Stimulated activated CD8-positive, alpha-beta memory T cell treated with anti-CD3 and anti-CD28 coated beads, Interleukin-7, amount 100 ng/mL, for 24 hours (primary cell): ENCODE measurements at regions not wholly inside any gene's neighbourhood (a gene's known extent, or its start where the extent isn't known, plus 50 kb on each side); places are given as distances from the start of the nearest gene placed in this dataset.

ENCODE experiments used
- DNase-seq: peaks from one replicate; pipeline ENCODE4 v3.0.0-alpha.2; 2020; ENCODE audit warnings: low read depth

DNA sequence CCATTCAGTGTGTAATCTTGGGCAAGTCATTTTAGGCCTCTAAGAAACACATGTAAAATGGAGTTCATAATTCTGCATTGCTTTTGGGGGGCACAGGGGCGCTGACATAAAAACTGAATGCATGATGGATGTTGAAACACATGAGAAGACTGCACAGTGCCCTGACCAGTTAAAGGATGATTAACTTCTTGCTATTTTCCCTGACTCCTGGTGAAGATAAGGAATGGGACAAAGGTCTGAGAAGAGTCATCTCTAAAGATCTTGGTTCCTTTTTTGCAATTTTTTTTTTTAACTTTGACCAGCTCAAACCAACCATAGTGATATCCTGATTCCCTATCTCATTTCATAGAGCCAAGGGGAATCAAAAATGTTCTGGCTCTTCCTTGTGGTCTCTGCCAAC, 134.9 kb upstream of the TENM4 start:
- DNase-seq, result no peak

DNA sequence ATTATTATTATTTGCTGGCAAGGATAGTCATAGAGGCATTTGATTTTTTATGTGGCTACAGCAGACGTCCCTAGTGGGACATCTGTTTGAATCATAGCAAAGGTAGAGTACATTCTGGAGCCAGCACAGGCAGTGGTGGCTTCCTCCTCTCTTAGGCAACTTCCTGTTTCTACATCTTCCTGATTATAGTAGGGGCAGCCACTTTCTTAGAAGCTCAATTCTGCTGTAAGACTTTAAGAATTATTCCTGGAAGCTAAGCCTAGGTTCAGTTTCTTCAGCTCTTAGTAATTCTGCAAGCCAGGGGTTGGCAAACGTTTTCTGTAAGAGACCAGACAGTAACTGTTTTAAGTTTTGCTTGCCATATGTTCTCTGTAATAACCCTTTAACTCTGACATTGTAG, 129.3 kb upstream of the TENM4 start:
- no peak for DNase-seq

DNA sequence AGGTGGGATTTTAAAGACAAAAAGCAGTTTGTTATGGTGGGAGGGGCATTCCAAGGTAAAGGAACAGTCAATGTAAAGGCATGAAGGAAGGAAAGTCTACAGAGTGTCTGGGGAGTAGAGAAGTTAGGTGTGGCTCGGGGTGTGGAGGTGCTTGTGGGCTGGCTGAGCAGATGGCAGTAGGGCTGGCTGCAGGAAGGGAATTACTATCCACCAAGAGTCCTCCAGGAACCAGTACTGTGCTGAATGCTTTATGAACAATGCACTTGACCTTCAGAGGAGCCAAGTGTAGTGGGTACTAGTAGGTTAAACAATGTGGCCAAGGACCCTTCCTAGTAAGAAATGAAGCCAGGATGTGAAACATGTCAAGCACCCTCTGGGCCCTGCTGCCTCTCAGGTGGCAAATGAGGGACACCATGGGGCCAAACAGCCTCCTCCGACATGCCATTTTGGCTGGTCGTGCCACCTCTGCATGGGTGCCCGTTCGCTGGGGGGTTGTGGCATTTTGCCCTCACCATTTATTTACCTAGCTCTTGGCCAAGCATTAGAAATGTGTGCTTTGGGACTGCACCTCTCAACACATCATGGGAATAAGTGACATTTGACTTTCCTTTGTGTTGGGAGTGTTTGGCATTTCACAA, 123.6 kb upstream of the TENM4 start:
- no peak for DNase-seq

GRCh38 chr11:79561496-79561895, 120.7 kb upstream of the TENM4 start:
- DNase-seq, result no peak

DNA sequence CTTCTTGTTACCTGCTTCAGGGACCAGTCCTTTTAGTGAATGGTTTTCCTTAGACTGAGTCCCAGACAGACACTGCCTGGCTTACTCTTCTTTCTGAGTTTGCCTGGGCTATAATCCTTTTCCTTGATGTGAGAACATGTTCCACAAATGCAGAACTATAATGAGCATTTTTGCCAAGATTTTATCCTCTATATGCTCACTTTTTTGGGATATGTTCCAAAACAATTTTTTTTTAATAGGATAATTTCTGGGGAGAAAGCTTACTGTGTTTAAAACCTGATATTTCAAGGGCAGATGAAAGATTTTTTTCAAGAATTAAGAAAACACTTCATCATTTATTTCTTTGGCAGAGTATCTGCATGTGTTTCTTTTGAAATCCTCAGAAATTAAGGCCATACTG, 110.0 kb upstream of the TENM4 start:
- no peak for DNase-seq

GRCh38 chr11:79547256-79547655, 106.4 kb upstream of the TENM4 start:
- no peak for DNase-seq

DNA sequence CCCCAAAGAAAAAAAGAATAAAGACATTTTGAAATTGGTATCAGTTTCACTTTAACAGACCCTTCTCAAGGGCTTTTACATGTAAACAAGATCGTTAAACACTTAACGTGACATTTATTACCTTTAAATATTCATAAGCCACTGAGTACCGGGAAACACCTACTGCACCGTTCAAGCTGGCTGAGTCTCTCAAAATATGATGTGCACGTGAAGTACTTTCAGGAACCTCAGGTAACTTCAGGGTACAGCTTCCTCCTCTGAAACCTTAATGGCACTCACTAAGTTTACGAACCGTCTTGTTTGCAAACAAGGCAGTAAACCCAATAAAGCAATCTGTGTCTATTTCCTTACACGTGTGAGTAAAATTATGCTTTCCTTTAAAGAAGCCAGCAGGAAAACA, 105.5 kb upstream of the TENM4 start:
- no peak for DNase-seq

GRCh38 chr11:79544361-79544760, 103.5 kb upstream of the TENM4 start:
- DNase-seq, result no peak

DNA sequence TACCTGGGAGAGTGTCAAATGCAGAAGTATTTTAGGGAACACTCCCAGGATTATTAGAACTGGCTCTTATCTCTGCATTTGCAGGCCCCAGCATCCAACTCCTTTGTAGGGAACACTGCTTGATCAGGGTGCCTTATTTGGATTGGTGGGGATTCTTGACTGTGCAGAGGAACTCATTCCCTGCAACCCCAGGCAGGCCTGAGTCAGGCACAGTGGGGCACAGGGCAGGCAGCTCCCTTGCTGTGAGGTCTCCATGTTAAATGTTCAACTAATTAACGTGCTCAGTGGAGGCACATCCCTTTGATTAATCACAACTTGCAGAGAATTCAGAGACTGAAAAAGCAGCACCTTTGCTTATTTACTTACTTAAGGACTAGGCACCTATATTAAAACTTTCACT, 102.3 kb upstream of the TENM4 start:
- DNase-seq, result no peak

- DNase-seq, result no peak
Measured at GRCh38 chr11:79541466-79541865, 100.6 kb upstream of the TENM4 start.

DNA sequence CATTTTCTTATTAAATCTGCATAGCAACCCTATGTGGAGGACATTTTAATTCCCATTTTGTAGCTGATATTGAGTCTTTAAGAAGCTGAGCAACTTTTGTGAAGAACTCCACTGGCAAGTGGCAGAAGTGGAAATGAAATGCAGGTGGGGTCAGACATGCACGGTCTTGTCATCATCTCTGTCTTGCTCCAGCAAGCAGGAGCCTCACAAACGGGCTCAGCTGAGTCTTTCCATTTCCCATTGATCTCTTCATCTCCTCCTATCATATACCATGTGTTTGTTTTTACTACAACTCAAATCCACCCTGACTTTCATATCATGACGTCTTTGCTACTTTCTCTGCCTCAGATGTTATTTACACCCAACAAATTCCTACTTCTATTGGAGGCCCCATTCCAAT, 97.9 kb upstream of the TENM4 start:
- no peak for DNase-seq

DNA sequence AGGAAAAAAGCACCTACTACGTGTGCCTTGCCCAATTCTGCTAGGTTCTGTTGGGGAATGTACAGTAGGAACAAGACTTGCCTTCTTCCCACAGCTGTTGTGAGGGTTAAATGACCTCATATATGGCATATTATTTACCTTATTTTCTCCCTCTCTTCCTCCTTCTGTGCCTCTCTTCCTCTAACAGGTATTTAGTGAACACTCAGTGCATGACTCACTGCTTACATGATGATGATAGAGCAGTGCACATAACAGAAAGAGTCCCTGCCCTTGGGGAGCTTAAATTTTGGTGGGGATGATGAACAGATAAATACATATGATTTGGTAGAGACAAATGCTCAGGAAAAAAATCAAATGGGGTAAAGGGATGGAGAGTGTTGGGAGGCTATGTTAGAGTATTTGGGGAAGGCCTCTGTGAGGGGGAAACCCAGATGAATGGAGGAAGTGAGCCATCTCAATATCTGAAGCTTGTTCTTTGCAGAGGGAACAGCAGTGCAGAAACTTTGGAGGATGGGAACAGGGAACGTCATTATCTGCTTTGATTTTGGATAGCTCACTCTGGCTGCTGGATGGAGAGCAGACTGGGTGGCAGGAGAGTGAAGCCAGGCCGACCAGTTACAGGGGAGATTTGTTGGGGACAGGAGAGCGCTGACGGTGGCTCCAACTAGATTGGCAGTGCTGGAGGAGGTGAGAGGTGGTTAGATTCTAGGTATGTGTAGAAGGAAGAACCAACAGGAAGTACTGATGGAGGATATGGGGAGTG, 95.5 kb upstream of the TENM4 start:
- DNase-seq, result no peak

GRCh38 chr11:79535606-79536005, 94.8 kb upstream of the TENM4 start:
- no peak for DNase-seq

GRCh38 chr11:79525257-79525656, 84.4 kb upstream of the TENM4 start:
- DNase-seq, result no peak

DNA sequence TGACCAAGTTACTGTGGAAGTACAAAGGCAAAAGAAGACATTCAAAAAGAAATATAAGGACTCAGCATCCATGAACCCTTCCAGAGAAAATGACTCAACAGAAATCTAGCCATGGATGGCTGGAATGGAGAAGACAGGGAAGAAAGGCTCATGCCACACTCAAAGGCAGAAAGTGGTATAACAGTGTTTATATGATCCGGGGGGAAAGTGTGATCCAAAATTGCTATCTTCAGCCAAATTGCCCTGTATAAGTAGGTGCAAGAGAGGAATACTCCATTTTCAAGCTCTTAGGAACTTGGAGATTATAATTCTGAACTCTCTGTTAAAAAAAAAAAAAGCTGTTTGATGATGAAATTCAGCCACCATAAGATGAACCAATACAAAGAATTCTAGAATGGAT, 81.8 kb upstream of the TENM4 start:
- no peak for DNase-seq

- DNase-seq, result no peak
Measured at GRCh38 chr11:79520086-79520485, 79.3 kb upstream of the TENM4 start.

- DNase-seq, result no peak
Measured at GRCh38 chr11:79515781-79516180, 75.0 kb upstream of the TENM4 start.

GRCh38 chr11:79514695-79515094, 73.9 kb upstream of the TENM4 start:
- DNase-seq, result no peak

GRCh38 chr11:79514290-79514689, 73.5 kb upstream of the TENM4 start:
- DNase-seq, result no peak

GRCh38 chr11:79512706-79513469, 72.1 kb upstream of the TENM4 start:
- DNase-seq, result no peak

- DNase-seq, result no peak
Measured at GRCh38 chr11:79510960-79511359, 70.1 kb upstream of the TENM4 start.

DNA sequence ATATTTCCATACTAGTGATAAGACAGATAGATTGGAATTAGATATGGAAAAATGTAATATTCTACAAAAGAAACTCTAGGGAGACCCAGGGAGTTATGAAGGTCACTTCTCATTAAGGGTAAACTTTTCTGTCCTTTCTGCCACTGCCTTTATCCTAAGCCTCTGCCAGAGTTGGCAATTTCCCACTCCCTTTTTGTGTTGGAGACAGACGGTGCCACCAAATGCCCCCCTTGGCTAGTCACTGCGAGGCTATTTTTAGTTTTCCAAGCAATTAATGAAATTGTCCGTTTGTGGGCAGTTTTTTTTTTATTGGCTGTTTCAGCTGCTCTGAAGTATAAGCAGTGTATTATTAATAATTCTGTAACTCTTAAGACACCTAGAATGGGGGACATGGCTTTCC, 67.6 kb upstream of the TENM4 start:
- DNase-seq, result no peak

DNA sequence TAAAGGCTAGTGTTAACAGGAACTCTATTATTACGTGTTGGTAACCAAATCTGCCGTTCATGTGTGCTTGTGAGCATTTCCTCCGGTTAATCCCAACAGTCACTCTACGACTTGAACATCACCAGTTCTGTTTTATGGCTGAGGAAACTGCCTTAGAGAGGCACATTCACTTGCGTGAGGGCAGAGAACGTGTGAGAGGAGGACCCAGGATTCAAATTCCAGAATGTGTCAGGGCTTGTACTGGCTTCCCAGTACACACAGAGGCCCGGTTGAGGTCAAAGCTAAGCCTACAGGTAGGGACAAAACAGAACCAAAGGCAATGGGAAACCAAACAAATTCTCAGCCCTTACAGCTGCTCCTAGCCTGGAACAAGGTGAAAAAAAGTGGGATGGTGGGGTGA, 66.9 kb upstream of the TENM4 start:
- no peak for DNase-seq
